ENCODE measurements at regions not wholly inside any gene's neighbourhood (a gene's known extent, or its start where the extent isn't known, plus 50 kb on each side); places are given as distances from the start of the nearest gene placed in this dataset.

- H3K27me3 ChIP-seq, result no peaks in the 10 kb centered on the region
- 68% methylated on average over 1 of the region's 1 CpG for WGBS
- no peak for DNase-seq (ENCODE audit: extremely low spot score)
Measured at GRCh38 chr5:68822796-68823195, 271.0 kb upstream of the SLC30A5 start.

GRCh38 chr5:68823301-68823700 lies 270.5 kb upstream of the SLC30A5 start:
- 89% methylated on average over 6 of the region's 6 CpGs for WGBS

More at GRCh38 chr5:68822796-68823195, 271.0 kb upstream of the SLC30A5 start:
- Histone ChIP-seq H3K36me3 (no peaks in the 10 kb centered on the region), H3K9me3 (no peaks in the 10 kb centered on the region), H3K4me3 (no peak overlapping the region), H3K27ac (replicated peaks in 1 of 4) (no peak overlapping the region), H3K4me1 (no peaks in the 10 kb centered on the region)
- intact Hi-C loops (cut with DNase I), result no loop called here
- no peak for TF ChIP-seq POLR2AphosphoS5 (IDR thresholded peaks at IDR 0.05)
- TF ChIP-seq POLR2A (IDR thresholded peaks at IDR 0.05; ENCODE audit: low read depth), result no peak
- TF ChIP-seq CTCF (IDR thresholded peaks at IDR 0.05), result no peak

GRCh38 chr5:68830377-68830898 lies 263.4 kb upstream of the SLC30A5 start:
- Histone ChIP-seq H3K9me3 (no peaks in the 10 kb centered on the region), H3K27ac (replicated peaks in 1 of 4) (no peak overlapping the region), H3K4me3 (no peak overlapping the region), H3K27me3 (no peaks in the 10 kb centered on the region), H3K36me3 (no peaks in the 10 kb centered on the region), H3K4me1 (no peaks in the 10 kb centered on the region)
- DNase-seq (ENCODE audit: extremely low spot score), result peak; percentile 79
- WGBS, result 92% methylated on average over 3 of the region's 3 CpGs
- intact Hi-C loops (cut with DNase I), result no loop called here
- no peak for TF ChIP-seq POLR2A (IDR thresholded peaks at IDR 0.05; ENCODE audit: low read depth)
- no peak for TF ChIP-seq EP300 (IDR thresholded peaks at IDR 0.05)
- TF ChIP-seq CTCF (IDR thresholded peaks at IDR 0.05), result no peak
- no peak for TF ChIP-seq POLR2AphosphoS5 (IDR thresholded peaks at IDR 0.05)

More at GRCh38 chr5:68823301-68823700, 270.5 kb upstream of the SLC30A5 start:
- no peaks in the 10 kb centered on the region for H3K36me3 ChIP-seq
- no peak overlapping the region for H3K27ac ChIP-seq (replicated peaks in 1 of 4)
- no peak for TF ChIP-seq POLR2A (IDR thresholded peaks at IDR 0.05; ENCODE audit: low read depth)
- TF ChIP-seq POLR2AphosphoS5 (IDR thresholded peaks at IDR 0.05), result no peak
- TF ChIP-seq CTCF (IDR thresholded peaks at IDR 0.05), result no peak
- TF ChIP-seq EP300 (IDR thresholded peaks at IDR 0.05), result no peak
- no peak overlapping the region for H3K4me3 ChIP-seq
- intact Hi-C loops (cut with DNase I), result no loop called here
- peak; percentile 21 for DNase-seq (ENCODE audit: extremely low spot score)
- no peaks in the 10 kb centered on the region for H3K4me1 ChIP-seq
- H3K9me3 ChIP-seq, result no peaks in the 10 kb centered on the region
- no peaks in the 10 kb centered on the region for H3K27me3 ChIP-seq

- intact Hi-C loops (cut with DNase I), result no loop called here
- H3K27me3 ChIP-seq, result no peaks in the 10 kb centered on the region
- WGBS, result 92% methylated on average over 4 of the region's 4 CpGs
- no peaks in the 10 kb centered on the region for H3K36me3 ChIP-seq
- H3K4me1 ChIP-seq, result no peaks in the 10 kb centered on the region
- no peaks in the 10 kb centered on the region for H3K9me3 ChIP-seq
- TF ChIP-seq POLR2AphosphoS5 (IDR thresholded peaks at IDR 0.05) (no peak), CTCF (IDR thresholded peaks at IDR 0.05) (no peak), EP300 (IDR thresholded peaks at IDR 0.05) (no peak), POLR2A (IDR thresholded peaks at IDR 0.05; ENCODE audit: low read depth) (no peak)
- no peak overlapping the region for H3K4me3 ChIP-seq
- H3K27ac ChIP-seq (replicated peaks in 1 of 4), result no peak overlapping the region
- DNase-seq (ENCODE audit: extremely low spot score), result peak; percentile 91
Measured at GRCh38 chr5:68834491-68834981, 259.3 kb upstream of the SLC30A5 start.
